H1 (cell line): ENCODE measurements at regions not wholly inside any gene's neighbourhood (a gene's known extent, or its start where the extent isn't known, plus 50 kb on each side); places are given as distances from the start of the nearest gene placed in this dataset.

ENCODE experiments used
- GTF2F1 ChIP-seq: IDR thresholded peaks from 2 replicates; pipeline ENCODE4 v1.6.1; 2012; ENCODE audit warnings: low read depth, low read length, improper control_type of control experiment, borderline replicate concordance
- RXRA ChIP-seq: IDR thresholded peaks from 2 replicates; pipeline ENCODE4 v1.6.1; 2011; ENCODE audit warnings: low read depth, mild to moderate bottlenecking, low read length, moderate library complexity; ENCODE audit not compliant: insufficient read depth
- SP2 ChIP-seq: IDR thresholded peaks from 2 replicates; pipeline ENCODE4 v1.6.1; 2012; ENCODE audit warnings: mild to moderate bottlenecking, low read length, inconsistent platforms
- TAF1 ChIP-seq: IDR thresholded peaks from 2 replicates; pipeline ENCODE4 v1.6.1; 2011; ENCODE audit warnings: mild to moderate bottlenecking, low read depth, low read length
- TAF7 ChIP-seq: optimal IDR thresholded peaks from 2 replicates; pipeline ENCODE3; 2011; ENCODE audit warnings: low read depth, mild to moderate bottlenecking, inconsistent platforms, low read length, moderate library complexity, borderline replicate concordance
- USF2 ChIP-seq: IDR thresholded peaks from 2 replicates; pipeline ENCODE4 v1.6.1; 2011; ENCODE audit warnings: low read length, improper control_type of control experiment

DNA sequence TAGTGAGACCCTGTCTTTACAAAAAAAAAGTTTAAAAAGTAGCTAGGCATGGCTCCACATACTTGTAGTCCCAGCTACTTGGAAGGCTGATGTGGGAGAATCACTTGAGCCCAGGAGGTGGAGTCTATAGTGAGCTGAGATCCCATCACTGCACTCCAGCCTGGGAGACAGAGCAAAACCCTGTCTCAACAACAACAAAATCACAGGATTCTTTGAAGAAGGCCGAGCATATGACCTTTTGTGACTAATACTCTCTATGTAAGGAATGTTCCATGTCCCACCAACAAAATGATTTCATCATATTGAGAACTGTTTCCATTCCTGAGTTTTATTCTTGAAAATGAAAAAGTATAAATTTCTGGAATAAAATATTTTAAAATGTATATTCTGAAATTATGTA is 58.9 kb upstream of the EFCAB3 start (continued):
- TF ChIP-seq RXRA (no peak), USF2 (no peak), SP2 (no peak), TAF1 (no peak), GTF2F1 (no peak), TAF7 (no peak)
- TF ChIP-seq, all 59 proteins: peak for 0
